H9 (cell line): ENCODE measurements at regions not wholly inside any gene's neighbourhood (a gene's known extent, or its start where the extent isn't known, plus 50 kb on each side); places are given as distances from the start of the nearest gene placed in this dataset.

Experiments
- DNase-seq: peaks from one replicate; pipeline ENCODE4 v3.0.0-alpha.2; 2017
- H2AFZ ChIP-seq: one replicate; pipeline ENCODE4 v1.6.1; 2013; ENCODE audit warnings: mild to moderate bottlenecking, low read length, control low read depth, moderate library complexity
- H2AK5ac ChIP-seq: 2 replicates; pipeline ENCODE4 v1.6.1; 2013; ENCODE audit warnings: low read length, control low read depth, mixed read lengths; ENCODE audit not compliant: insufficient read length
- H2BK120ac ChIP-seq: one replicate; pipeline ENCODE4 v1.6.1; 2013; ENCODE audit warnings: low read depth, mild to moderate bottlenecking, low read length, control low read depth, inconsistent platforms; ENCODE audit not compliant: poor library complexity, severe bottlenecking
- H2BK12ac ChIP-seq: 2 replicates; pipeline ENCODE4 v1.6.1; 2013; ENCODE audit warnings: low read length, control low read depth, mixed read lengths, low read depth; ENCODE audit not compliant: insufficient read length
- H2BK15ac ChIP-seq: 2 replicates; pipeline ENCODE4 v1.6.1; 2013; ENCODE audit warnings: low read depth, low read length, control low read depth
- H2BK20ac ChIP-seq: one replicate; pipeline ENCODE4 v1.6.1; 2013; ENCODE audit warnings: low read depth, mild to moderate bottlenecking, low read length, control low read depth, inconsistent platforms; ENCODE audit not compliant: poor library complexity, severe bottlenecking
- H2BK5ac ChIP-seq: 2 replicates; pipeline ENCODE4 v1.6.1; 2013; ENCODE audit warnings: low read length, control low read depth, mixed read lengths; ENCODE audit not compliant: insufficient read length
- H3K14ac ChIP-seq: 2 replicates; pipeline ENCODE4 v1.6.1; 2013; ENCODE audit warnings: low read length, control low read depth; ENCODE audit not compliant: insufficient read depth
- H3K18ac ChIP-seq: 2 replicates; pipeline ENCODE4 v1.6.1; 2013; ENCODE audit warnings: low read depth, mild to moderate bottlenecking, mixed read lengths, low read length, control low read depth; ENCODE audit not compliant: insufficient read length
- H3K23ac ChIP-seq: 2 replicates; pipeline ENCODE4 v1.6.1; 2013; ENCODE audit warnings: low read length, control low read depth, mixed read lengths, low read depth; ENCODE audit not compliant: insufficient read length
- H3K23me2 ChIP-seq: 2 replicates; pipeline ENCODE4 v1.6.1; 2013; ENCODE audit warnings: low read depth, mild to moderate bottlenecking, mixed read lengths, low read length, control low read depth; ENCODE audit not compliant: insufficient read length, poor library complexity, severe bottlenecking
- H3K27ac ChIP-seq: 2 replicates; pipeline ENCODE4 v1.5.1; 2013; ENCODE audit warnings: low read length, control low read depth, mixed read lengths, low read depth; ENCODE audit not compliant: insufficient read length
- H3K27me3 ChIP-seq: 2 replicates; pipeline ENCODE4 v1.6.1; 2013; ENCODE audit warnings: low read length, control low read depth, inconsistent platforms; ENCODE audit not compliant: insufficient read depth
- H3K4ac ChIP-seq: 2 replicates; pipeline ENCODE4 v1.6.1; 2013; ENCODE audit warnings: low read depth, mild to moderate bottlenecking, control low read depth, inconsistent platforms, low read length, moderate library complexity
- H3K4me1 ChIP-seq: 2 replicates; pipeline ENCODE4 v1.6.1; 2013; ENCODE audit warnings: low read length, control low read depth, inconsistent platforms; ENCODE audit not compliant: insufficient read depth
- H3K4me2 ChIP-seq: 2 replicates; pipeline ENCODE4 v1.6.1; 2013; ENCODE audit warnings: low read length, control low read depth, mixed read lengths; ENCODE audit not compliant: insufficient read length, insufficient read depth
- H3K56ac ChIP-seq: 2 replicates; pipeline ENCODE4 v1.6.1; 2013; ENCODE audit warnings: low read depth, mild to moderate bottlenecking, mixed read lengths, low read length, control low read depth; ENCODE audit not compliant: insufficient read length
- H3K79me1 ChIP-seq: 2 replicates; pipeline ENCODE4 v1.6.1; 2013; ENCODE audit warnings: low read depth, mild to moderate bottlenecking, moderate library complexity, low read length, control low read depth, inconsistent platforms; ENCODE audit not compliant: insufficient read depth, poor library complexity, severe bottlenecking
- H3K79me2 ChIP-seq: 2 replicates; pipeline ENCODE4 v1.6.1; 2013; ENCODE audit warnings: low read length, control low read depth, inconsistent platforms; ENCODE audit not compliant: insufficient read depth
- H3K9ac ChIP-seq: 2 replicates; pipeline ENCODE4 v1.6.1; 2013; ENCODE audit warnings: low read length, control low read depth, mixed read lengths; ENCODE audit not compliant: insufficient read length; ENCODE audit errors: extremely low read depth
- H3K9me3 ChIP-seq: one replicate; pipeline ENCODE4 v1.6.1; 2013; ENCODE audit warnings: low read depth, low read length, inconsistent platforms; ENCODE audit not compliant: control insufficient read depth
- H3T11ph ChIP-seq: one replicate; pipeline ENCODE4 v1.6.1; 2013; ENCODE audit warnings: mild to moderate bottlenecking, low read length, control low read depth, inconsistent platforms
- H4K20me1 ChIP-seq: one replicate; pipeline ENCODE4 v1.6.1; 2013; ENCODE audit not compliant: control insufficient read depth, insufficient read length, insufficient read depth
- H4K5ac ChIP-seq: 2 replicates; pipeline ENCODE4 v1.6.1; 2013; ENCODE audit warnings: low read depth, mild to moderate bottlenecking, mixed read lengths, low read length, control low read depth; ENCODE audit not compliant: insufficient read length
- H4K8ac ChIP-seq: replicated peaks from 2 replicates; pipeline ENCODE4 v1.6.1; 2013; ENCODE audit warnings: low read length, control low read depth, mixed read lengths, low read depth; ENCODE audit not compliant: insufficient read length
- H4K91ac ChIP-seq: 2 replicates; pipeline ENCODE4 v1.6.1; 2013; ENCODE audit warnings: low read depth, mild to moderate bottlenecking, moderate library complexity, mixed read lengths, low read length, control low read depth; ENCODE audit not compliant: insufficient read length
- H3K27ac Mint-ChIP-seq, 3 experiments: 2 replicates in 2 of 3; 3 replicates in 1 of 3; pipeline ENCODE4 v1.8.0; 2020 to 2021; ENCODE audit warnings: mixed read lengths in 3 of 3, mild to moderate bottlenecking in 1 of 3, moderate library complexity in 1 of 3
- H3K27me3 Mint-ChIP-seq: 2 replicates; pipeline ENCODE4 v1.8.0; 2021; ENCODE audit warnings: low read depth, mild to moderate bottlenecking, moderate library complexity, mixed read lengths
- H3K36me3 Mint-ChIP-seq, 3 experiments: 2 replicates in 2 of 3; 3 replicates in 1 of 3; pipeline ENCODE4 v1.8.0; 2020 to 2021; ENCODE audit warnings: low read depth in 3 of 3, mixed read lengths in 3 of 3; ENCODE audit not compliant: insufficient read depth in 1 of 3
- H3K4me1 Mint-ChIP-seq, 2 experiments: 2 replicates each; pipeline ENCODE4 v1.8.0; 2020; ENCODE audit warnings: mixed read lengths in 2 of 2
- H3K4me3 Mint-ChIP-seq, 2 experiments: 2 replicates in 1 of 2; 3 replicates in 1 of 2; pipeline ENCODE4 v1.8.0; 2020 to 2021; ENCODE audit warnings: mild to moderate bottlenecking in 2 of 2, mixed read lengths in 2 of 2, moderate library complexity in 1 of 2
- H3K9me3 Mint-ChIP-seq, 2 experiments: 2 replicates in 1 of 2; 3 replicates in 1 of 2; pipeline ENCODE4 v1.8.0; 2020; ENCODE audit warnings: mild to moderate bottlenecking in 2 of 2, mixed read lengths in 2 of 2, moderate library complexity in 1 of 2
- CTCF ChIP-seq: fragments of 200-600 bp; sonication (generic); conservative IDR thresholded peaks from 3 replicates; pipeline ENCODE4 v1.8.0; 2021; ENCODE audit warnings: antibody characterized with exemption, mild to moderate bottlenecking
- WGBS: extraction: QIAGEN DNeasy Blood & Tissue Kit; methylation state at CpG from one replicate; pipeline ENCODE4 v1.1.7; 2013; ENCODE audit warnings: missing lambda C conversion rate, low lambda C conversion rate, mixed read lengths; ENCODE audit not compliant: insufficient read length; ENCODE audit errors: extremely low coverage; 5-methylcytosine and 5-hydroxymethylcytosine counted together

- no peak overlapping the region for H2BK12ac ChIP-seq
- H3K4me3 Mint-ChIP-seq = no peak overlapping the region
- no peak overlapping the region for H3K4me2 ChIP-seq
- no peak for TF ChIP-seq CTCF
- no peak overlapping the region for H2BK120ac ChIP-seq
- H3K4me1 Mint-ChIP-seq = no peaks in the 10 kb centered on the region
- 0 out of 2 replicates have a peak overlapping the region, but pooled peaks have one; percentile 52 for H3K14ac ChIP-seq
- H3K9me3 ChIP-seq = peaks cover 5% of the 10 kb centered on the region
- no peak overlapping the region for H3K4ac ChIP-seq
- no peak overlapping the region for H4K91ac ChIP-seq
- H3K23ac ChIP-seq = no peak overlapping the region
- DNase-seq = no peak
- peak overlapping the region; percentile 15 for H3K18ac ChIP-seq
- no peak overlapping the region for H4K8ac ChIP-seq
- no peak overlapping the region for H2BK15ac ChIP-seq
- no peak overlapping the region for H3K9ac ChIP-seq
- no CpG with 5 or more reads among the region's 11 CpGs for WGBS
- no peak overlapping the region for H2AFZ ChIP-seq
- peaks cover 4 to 21% (median 14%) of the 10 kb centered on the region in 3 experiments; a peak in 6 of 7 replicates for H3K36me3 Mint-ChIP-seq
- H4K20me1 ChIP-seq = no peaks in the 10 kb centered on the region
- H3K79me1 ChIP-seq = no peaks in the 10 kb centered on the region
- no peak overlapping the region for H3K27ac ChIP-seq
- H2BK20ac ChIP-seq = no peak overlapping the region
- peaks cover 18% of the 10 kb centered on the region for H3K27me3 Mint-ChIP-seq
- peaks cover 24 to 25% of the 10 kb centered on the region in 2 experiments for H3K9me3 Mint-ChIP-seq
- no peaks in the 10 kb centered on the region for H3K79me2 ChIP-seq
- no peak overlapping the region for H2BK5ac ChIP-seq
- no peaks in the 10 kb centered on the region for H3K23me2 ChIP-seq
- no peak overlapping the region for H3K27ac Mint-ChIP-seq
- H2AK5ac ChIP-seq = no peak overlapping the region
- H3K4me1 ChIP-seq = no peaks in the 10 kb centered on the region
- H4K5ac ChIP-seq = no peak overlapping the region
- H3K27me3 ChIP-seq = no peaks in the 10 kb centered on the region
- H3T11ph ChIP-seq = no peak overlapping the region
- H3K56ac ChIP-seq = no peak overlapping the region
These were observed 171.6 kb upstream of the MKI67 start for GRCh38 chr10:128297709-128298378.
